ENCODE measurements at regions not wholly inside any gene's neighbourhood (a gene's known extent, or its start where the extent isn't known, plus 50 kb on each side); places are given as distances from the start of the nearest gene placed in this dataset.

DNA sequence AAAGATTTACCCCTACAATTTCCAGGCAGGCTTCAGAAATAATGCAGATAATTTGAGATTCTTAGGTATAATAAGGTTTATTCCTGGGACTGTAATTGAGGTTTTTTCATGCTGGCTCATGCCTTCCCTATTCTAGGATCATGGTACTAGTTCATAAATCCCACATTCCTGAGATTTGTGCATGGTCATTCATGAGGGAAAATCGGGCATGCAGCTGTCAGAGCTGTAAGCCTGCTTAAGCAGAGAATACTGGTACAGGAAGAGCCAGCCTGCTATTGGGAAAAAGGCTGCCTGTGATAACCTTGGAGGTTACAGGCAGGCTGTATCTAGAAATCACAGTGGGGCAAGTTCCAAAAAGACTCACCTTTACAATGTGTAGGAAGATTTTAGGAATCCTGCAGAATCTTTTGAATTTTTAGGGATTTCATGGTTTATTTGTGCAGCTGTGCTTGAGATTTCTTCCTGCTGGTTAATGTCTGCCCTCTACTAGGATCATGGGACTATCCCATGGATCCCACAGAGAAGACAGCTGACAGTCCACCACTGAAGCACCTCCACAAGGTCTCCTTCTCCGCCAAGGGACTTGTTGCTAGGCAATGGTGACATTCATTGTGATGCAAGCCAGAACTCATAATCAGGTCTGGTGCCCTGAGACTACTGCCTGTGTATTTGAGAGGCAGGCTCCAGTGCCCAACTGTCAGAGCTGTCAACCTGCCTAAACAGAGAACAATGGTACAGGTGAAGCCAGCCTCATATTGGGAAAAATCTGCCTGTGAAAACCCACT is 646.2 kb upstream of the TSPY4 start:
- TF ChIP-seq, protein P1, sequence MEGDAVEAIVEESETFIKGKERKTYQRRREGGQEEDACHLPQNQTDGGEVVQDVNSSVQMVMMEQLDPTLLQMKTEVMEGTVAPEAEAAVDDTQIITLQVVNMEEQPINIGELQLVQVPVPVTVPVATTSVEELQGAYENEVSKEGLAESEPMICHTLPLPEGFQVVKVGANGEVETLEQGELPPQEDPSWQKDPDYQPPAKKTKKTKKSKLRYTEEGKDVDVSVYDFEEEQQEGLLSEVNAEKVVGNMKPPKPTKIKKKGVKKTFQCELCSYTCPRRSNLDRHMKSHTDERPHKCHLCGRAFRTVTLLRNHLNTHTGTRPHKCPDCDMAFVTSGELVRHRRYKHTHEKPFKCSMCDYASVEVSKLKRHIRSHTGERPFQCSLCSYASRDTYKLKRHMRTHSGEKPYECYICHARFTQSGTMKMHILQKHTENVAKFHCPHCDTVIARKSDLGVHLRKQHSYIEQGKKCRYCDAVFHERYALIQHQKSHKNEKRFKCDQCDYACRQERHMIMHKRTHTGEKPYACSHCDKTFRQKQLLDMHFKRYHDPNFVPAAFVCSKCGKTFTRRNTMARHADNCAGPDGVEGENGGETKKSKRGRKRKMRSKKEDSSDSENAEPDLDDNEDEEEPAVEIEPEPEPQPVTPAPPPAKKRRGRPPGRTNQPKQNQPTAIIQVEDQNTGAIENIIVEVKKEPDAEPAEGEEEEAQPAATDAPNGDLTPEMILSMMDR (IDR thresholded peaks at IDR 0.05), result no peak
- no peak for TF ChIP-seq POLR2A (IDR thresholded peaks at IDR 0.05)
- TF ChIP-seq EP300 (IDR thresholded peaks at IDR 0.05), result no peak
- TF ChIP-seq POLR2AphosphoS5 (IDR thresholded peaks at IDR 0.05), result no peak

Data from stomach (tissue), 4 donors.